Right lobe of liver (tissue), 6 donors: ENCODE measurements at regions not wholly inside any gene's neighbourhood (a gene's known extent, or its start where the extent isn't known, plus 50 kb on each side); places are given as distances from the start of the nearest gene placed in this dataset.

Experiments
- ATAC-seq, 4 donors: fragments of 200-7000 bp; cut with Tn5 transposase; one replicate each; pipeline ENCODE4 v1.9.1; 2020; ENCODE audit warnings: mild to moderate bottlenecking in 4 of 4, moderate library complexity in 4 of 4
- DNase-seq, 3 donors: peaks; one replicate each; pipeline ENCODE4 v3.0.0-alpha.2; 2020
- H3K27ac ChIP-seq, 3 donors: fragments of 200-600 bp; one replicate each; pipeline ENCODE4 v1.8.0; 2022
- H3K27me3 ChIP-seq, 2 donors: fragments of 200-600 bp; one replicate each; pipeline ENCODE4 v1.8.0; 2022
- H3K36me3 ChIP-seq, 4 donors: fragments of 200-600 bp; sonication (generic) in 1 of 4; one replicate each; pipeline versions ENCODE4 v1.5.1 to v1.8.0; 2017 to 2022; ENCODE audit warnings: control low read depth in 1 of 4
- H3K4me1 ChIP-seq, 4 donors: fragments of 200-600 bp; sonication (generic) in 1 of 4; one replicate each; pipeline versions ENCODE4 v1.5.1 to v1.8.0; 2017 to 2022; ENCODE audit warnings: control low read depth in 1 of 4
- H3K4me3 ChIP-seq, 3 donors: fragments of 200-600 bp; one replicate each; pipeline ENCODE4 v1.8.0; 2022
- H3K9me3 ChIP-seq, 4 donors: fragments of 200-600 bp; sonication (generic) in 1 of 4; one replicate each; pipeline versions ENCODE4 v1.5.1 to v1.8.0; 2017 to 2022; ENCODE audit warnings: control low read depth in 1 of 4
- CTCF ChIP-seq, 4 donors: fragments of 200-600 bp in 3 of 4; fragments of 450-650 bp in 1 of 4; IDR thresholded peaks; one replicate each; pipeline versions ENCODE4 v1.5.1 to v1.8.0; 2016 to 2022; ENCODE audit warnings: antibody characterized with exemption in 4 of 4, mild to moderate bottlenecking in 2 of 4
- POLR2A ChIP-seq: fragments of 450-650 bp; IDR thresholded peaks from one replicate; pipeline ENCODE4 v1.6.1; 2017; ENCODE audit warnings: antibody characterized with exemption, mild to moderate bottlenecking
- WGBS: methylation state at CpG from one replicate; pipeline ENCODE4 v1.1.6; 2018; ENCODE audit warnings: low coverage, low lambda C conversion rate; ENCODE audit not compliant: insufficient coverage; ENCODE audit errors: missing lambda C conversion rate; 5-methylcytosine and 5-hydroxymethylcytosine counted together
- intact Hi-C, 2 donors: fragments of 100-400 bp; cut with DNase I; formaldehyde crosslinking; loops; one replicate each; pipeline versions ENCODE4 v1.11.2 to v1.14.1; 2022
- donor health status: DM: no; HTN: yes; CAD: no.
- donor health status: DM: no; HTN: no; CAD: no.
- donor health status: DM: no; HTN: no; CAD: no.
- donor health status: DM: no; HTN: yes; CAD: no.
- donor health status: DM: no; HTN: yes; CAD: no.

- Histone ChIP-seq H3K36me3 (no peaks in the 10 kb centered on the region), H3K27me3 (no peaks in the 10 kb centered on the region), H3K4me1 (no peaks in the 10 kb centered on the region), H3K9me3 (no peaks in the 10 kb centered on the region), H3K27ac (no peak overlapping the region), H3K4me3 (no peak overlapping the region)
- no peak for DNase-seq
- 34% methylated on average over 5 of the region's 5 CpGs for WGBS
- no peak for ATAC-seq
- TF ChIP-seq CTCF (IDR thresholded peaks at IDR 0.05) (no peak), POLR2A (no peak)
- intact Hi-C loops, result no loop called here
Observed at GRCh38 chr13:72650051-72650700, 77.3 kb downstream of the MZT1 start.

GRCh38 chr13:72648513-72649065 lies 78.8 kb downstream of the MZT1 start:
- DNase-seq, result no peak
- no peaks in the 10 kb centered on the region for H3K4me1 ChIP-seq
- H3K4me3 ChIP-seq, result no peak overlapping the region
- no peak for ATAC-seq
- intact Hi-C loops, result no loop called here
- no peaks in the 10 kb centered on the region for H3K27me3 ChIP-seq
- H3K9me3 ChIP-seq, result no peaks in the 10 kb centered on the region
- no peak overlapping the region for H3K27ac ChIP-seq
- TF ChIP-seq CTCF (IDR thresholded peaks at IDR 0.05), result no peak
- TF ChIP-seq POLR2A, result no peak
- no peaks in the 10 kb centered on the region for H3K36me3 ChIP-seq
- WGBS, result 35% methylated on average over 8 of the region's 8 CpGs

DNA sequence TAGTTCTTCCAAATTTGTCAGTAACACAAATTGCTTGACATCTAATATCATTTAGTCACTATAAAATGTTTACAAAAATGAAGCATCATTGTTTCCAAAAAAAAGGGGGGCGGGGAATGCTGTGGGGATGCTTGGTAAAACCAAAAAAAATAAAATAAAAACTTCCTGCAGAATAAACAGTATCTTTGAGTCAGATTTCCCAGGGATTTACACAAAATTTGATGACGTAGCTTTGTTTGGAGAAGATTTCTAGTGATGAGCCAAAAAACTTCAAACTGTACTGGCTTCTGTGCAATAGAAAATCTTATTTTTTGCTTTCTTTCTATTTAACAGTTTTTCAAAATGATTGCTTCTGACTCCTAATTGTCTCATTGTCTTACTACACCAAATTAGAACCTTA lies 80.0 kb downstream of the MZT1 start:
- TF ChIP-seq CTCF (IDR thresholded peaks at IDR 0.05), result no peak
- no peak for TF ChIP-seq POLR2A
- Histone ChIP-seq H3K4me3 (no peak overlapping the region), H3K9me3 (no peaks in the 10 kb centered on the region), H3K4me1 (no peaks in the 10 kb centered on the region), H3K36me3 (no peaks in the 10 kb centered on the region), H3K27me3 (no peaks in the 10 kb centered on the region), H3K27ac (no peak overlapping the region)
- WGBS, result 45% methylated on average over 2 of the region's 2 CpGs
- ATAC-seq (no peak), DNase-seq (no peak)
- intact Hi-C loops, result no loop called here

DNA sequence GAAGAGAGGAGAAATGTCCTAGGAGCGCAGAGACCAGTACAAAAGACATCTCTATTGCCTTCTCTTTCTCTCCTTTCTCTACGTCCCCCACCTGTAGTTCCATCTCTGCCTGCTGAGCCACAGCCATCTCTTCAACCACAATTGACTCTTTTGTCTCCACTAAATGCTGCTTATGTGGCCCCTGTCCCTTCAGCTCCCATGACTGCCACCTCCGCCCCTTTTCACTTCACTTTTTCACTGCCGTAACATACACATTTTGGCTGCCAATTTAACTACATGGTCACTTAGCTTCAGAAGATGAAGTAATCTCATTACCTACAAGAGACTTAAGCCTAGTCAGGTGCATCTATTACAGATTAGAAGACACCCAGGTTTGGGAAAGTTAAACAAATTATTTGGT lies 81.9 kb downstream of the MZT1 start:
- WGBS, result 44% methylated on average over 4 of the region's 4 CpGs
- Histone ChIP-seq H3K4me3 (no peak overlapping the region), H3K9me3 (no peaks in the 10 kb centered on the region), H3K36me3 (no peaks in the 10 kb centered on the region), H3K27me3 (no peaks in the 10 kb centered on the region), H3K4me1 (no peaks in the 10 kb centered on the region), H3K27ac (no peak overlapping the region)
- TF ChIP-seq POLR2A, result no peak
- no peak for TF ChIP-seq CTCF (IDR thresholded peaks at IDR 0.05)
- intact Hi-C loops, result no loop called here
- ATAC-seq (no peak), DNase-seq (no peak)
